Spleen (tissue), 11 donors: ENCODE measurements at regions not wholly inside any gene's neighbourhood (a gene's known extent, or its start where the extent isn't known, plus 50 kb on each side); places are given as distances from the start of the nearest gene placed in this dataset.
A peak's percentile ranks its signal among the peaks of the same experiment; 100 is the strongest.

Experiments used
- DNase-seq: peaks from one replicate; pipeline ENCODE4 v3.0.0-alpha.2; 2020
- H3K27ac ChIP-seq, 8 donors: fragments of 200-600 bp; sonication (generic) in 7 of 8; 1 replicate in 4 of 8; 2 replicates in 4 of 8; pipeline versions ENCODE4 v1.5.0 to v1.8.0; 2016 to 2021; ENCODE audit warnings: inconsistent platforms in 4 of 8, mild to moderate bottlenecking in 4 of 8, moderate library complexity in 1 of 8
- H3K27me3 ChIP-seq, 7 donors: fragments of 200-600 bp; sonication (generic) in 6 of 7; replicated peaks in 1 of 7; 1 replicate in 4 of 7; 2 replicates in 3 of 7; pipeline versions ENCODE4 v1.5.0 to v1.8.0; 2016 to 2021; ENCODE audit warnings: inconsistent platforms in 3 of 7, mild to moderate bottlenecking in 1 of 7
- H3K36me3 ChIP-seq, 6 donors: fragments of 200-600 bp; sonication (generic) in 5 of 6; 1 replicate in 4 of 6; 2 replicates in 2 of 6; pipeline versions ENCODE4 v1.5.0 to v1.8.0; 2016 to 2021; ENCODE audit warnings: inconsistent platforms in 2 of 6
- H3K4me1 ChIP-seq, 6 donors: fragments of 200-600 bp; sonication (generic) in 5 of 6; 1 replicate in 3 of 6; 2 replicates in 3 of 6; pipeline versions ENCODE4 v1.5.0 to v1.8.0; 2016 to 2021; ENCODE audit warnings: inconsistent platforms in 3 of 6
- H3K4me3 ChIP-seq, 8 donors: fragments of 200-600 bp; sonication (generic) in 7 of 8; 1 replicate in 4 of 8; 2 replicates in 4 of 8; pipeline versions ENCODE4 v1.5.0 to v1.8.0; 2016 to 2021; ENCODE audit warnings: inconsistent platforms in 4 of 8, mild to moderate bottlenecking in 4 of 8, moderate library complexity in 2 of 8
- H3K9me3 ChIP-seq, 8 donors: fragments of 200-600 bp; sonication (generic) in 7 of 8; 1 replicate in 4 of 8; 2 replicates in 4 of 8; pipeline versions ENCODE4 v1.5.0 to v1.8.0; 2016 to 2021; ENCODE audit warnings: inconsistent platforms in 4 of 8
- CTCF ChIP-seq, 11 experiments: fragments of 200-600 bp in 7 of 11; fragments of 450-650 bp in 4 of 11; sonication (generic) in 4 of 11; IDR thresholded peaks in 8 of 11; conservative IDR thresholded peaks in 3 of 11; 1 replicate in 7 of 11; 2 replicates in 4 of 11; pipeline versions ENCODE4 v1.4.0 to v1.8.0; 2016 to 2021; ENCODE audit warnings: antibody characterized with exemption in 11 of 11, inconsistent platforms in 4 of 11, mild to moderate bottlenecking in 1 of 11
- POLR2A ChIP-seq, 3 donors: fragments of 450-650 bp; IDR thresholded peaks; one replicate each; pipeline ENCODE4 v1.5.1; 2017; ENCODE audit warnings: antibody characterized with exemption in 3 of 3, mild to moderate bottlenecking in 1 of 3
- POLR2AphosphoS5 ChIP-seq, 3 donors: sonication (generic); formaldehyde crosslinking; IDR thresholded peaks; one replicate each; pipeline ENCODE4 v1.5.1; 2017; ENCODE audit warnings: antibody characterized with exemption in 3 of 3
- WGBS, 5 donors: extraction: QIAGEN DNeasy Blood & Tissue Kit in 3 of 5; methylation state at CpG; one replicate each; pipeline versions ENCODE4 v1.1.5 to v1.1.7; 2013 to 2018; 5-methylcytosine and 5-hydroxymethylcytosine counted together
- intact Hi-C: fragments of 100-400 bp; cut with DNase I; formaldehyde crosslinking; loops from one replicate; pipeline ENCODE4 v1.15.0; 2023; ENCODE audit warnings: low total_unique reads
- donor health status: healthy with polysubstance abuse.
- donor health status: DM: no; HTN: no; CAD: no; lungs with moderate emphysema.
- donor health status: DM: no; HTN: no; CAD: no.
- donor health status: Bipolar disorder and iron deficiency.
- donor health status: healthy.
- donor health status: DM: no; HTN: no; CAD: no.
- donor health status: DM: yes; HTN: yes; CAD: no.

GRCh38 chr1:199174336-199174735 lies 535.5 kb downstream of the PTPRC start:
- H3K27me3 ChIP-seq = no peaks in the 10 kb centered on the region
- peaks cover 0 to 39% (median 18%) of the 10 kb centered on the region in 6 donors for H3K4me1 ChIP-seq
- H3K4me3 ChIP-seq = no peak overlapping the region
- no peaks in the 10 kb centered on the region for H3K36me3 ChIP-seq
- intact Hi-C loops = no loop called here
- DNase-seq = no peak
- TF ChIP-seq CTCF (IDR thresholded peaks at IDR 0.05 in 8 of 11, conservative IDR thresholded peaks at IDR 0.05 in 3 of 11) (no peak), POLR2A (IDR thresholded peaks at IDR 0.05) (no peak), POLR2AphosphoS5 (IDR thresholded peaks at IDR 0.05) (no peak)
- no peaks in the 10 kb centered on the region for H3K9me3 ChIP-seq
- peak overlapping the region in 6 of 8 donors; percentile 15 to 71 (median 50) for H3K27ac ChIP-seq

- DNase-seq = no peak
- TF ChIP-seq POLR2AphosphoS5 (IDR thresholded peaks at IDR 0.05) (no peak), POLR2A (IDR thresholded peaks at IDR 0.05) (no peak), CTCF (IDR thresholded peaks at IDR 0.05 in 8 of 11, conservative IDR thresholded peaks at IDR 0.05 in 3 of 11) (no peak)
- Histone ChIP-seq H3K27ac (no peak overlapping the region), H3K4me3 (no peak overlapping the region), H3K4me1 (peaks cover 0 to 33% (median 18%) of the 10 kb centered on the region in 6 donors), H3K36me3 (no peaks in the 10 kb centered on the region), H3K9me3 (no peaks in the 10 kb centered on the region), H3K27me3 (no peaks in the 10 kb centered on the region)
- intact Hi-C loops = no loop called here
- 72 to 85% (median 76%) methylated on average over 5 of the region's 5 CpGs for WGBS, 5 donors
Measured at GRCh38 chr1:199176713-199177112, 537.9 kb downstream of the PTPRC start.

- TF ChIP-seq POLR2AphosphoS5 (IDR thresholded peaks at IDR 0.05) (no peak), POLR2A (IDR thresholded peaks at IDR 0.05) (no peak), CTCF (IDR thresholded peaks at IDR 0.05 in 8 of 11, conservative IDR thresholded peaks at IDR 0.05 in 3 of 11) (no peak)
- Histone ChIP-seq H3K4me1 (peaks cover 0 to 28% (median 18%) of the 10 kb centered on the region in 6 donors), H3K9me3 (no peaks in the 10 kb centered on the region), H3K27ac (no peak overlapping the region), H3K27me3 (no peaks in the 10 kb centered on the region), H3K4me3 (no peak overlapping the region), H3K36me3 (no peaks in the 10 kb centered on the region)
- no peak for DNase-seq
- WGBS, 5 donors = 82 to 86% (median 83%) methylated on average over 4 of the region's 4 CpGs
- intact Hi-C loops = no loop called here
Measured at GRCh38 chr1:199177241-199177640, 538.4 kb downstream of the PTPRC start.

- TF ChIP-seq CTCF (IDR thresholded peaks at IDR 0.05 in 8 of 11, conservative IDR thresholded peaks at IDR 0.05 in 3 of 11) = no peak
- no peak for TF ChIP-seq POLR2AphosphoS5 (IDR thresholded peaks at IDR 0.05)
- no peak for TF ChIP-seq POLR2A (IDR thresholded peaks at IDR 0.05)
- H3K27ac ChIP-seq = no peak overlapping the region
- H3K4me3 ChIP-seq = no peak overlapping the region
- H3K9me3 ChIP-seq = no peaks in the 10 kb centered on the region
- H3K4me1 ChIP-seq = peaks cover 0 to 14% (median 6%) of the 10 kb centered on the region in 6 donors
- no peaks in the 10 kb centered on the region for H3K27me3 ChIP-seq
- 86 to 93% (median 90%) methylated on average over 2 of the region's 2 CpGs for WGBS, 5 donors
- intact Hi-C loops = no loop called here
- H3K36me3 ChIP-seq = no peaks in the 10 kb centered on the region
- DNase-seq = no peak
Measured at GRCh38 chr1:199178646-199179045, 539.8 kb downstream of the PTPRC start.
